Type B pancreatic cell (in vitro differentiated cells): ENCODE measurements at regions not wholly inside any gene's neighbourhood (a gene's known extent, or its start where the extent isn't known, plus 50 kb on each side); places are given as distances from the start of the nearest gene placed in this dataset.

ENCODE experiments used
- DNase-seq: peaks from one replicate; pipeline ENCODE4 v3.0.0; 2021; ENCODE audit warnings: mixed read lengths; ENCODE audit not compliant: unreplicated experiment; ENCODE audit errors: extremely low spot score
- H3K27ac Mint-ChIP-seq: 2 replicates; pipeline ENCODE4 v1.8.0; 2021; ENCODE audit warnings: mild to moderate bottlenecking, mixed read lengths
- H3K27me3 Mint-ChIP-seq: 2 replicates; pipeline ENCODE4 v1.8.0; 2021; ENCODE audit warnings: mixed read lengths
- H3K36me3 Mint-ChIP-seq: 2 replicates; pipeline ENCODE4 v1.8.0; 2021; ENCODE audit warnings: mixed read lengths
- H3K4me1 Mint-ChIP-seq: one replicate; pipeline ENCODE4 v1.8.0; 2021; ENCODE audit warnings: mixed read lengths; ENCODE audit not compliant: unreplicated experiment
- H3K4me3 Mint-ChIP-seq: 2 replicates; pipeline ENCODE4 v1.8.0; 2021; ENCODE audit warnings: mild to moderate bottlenecking, mixed read lengths
- H3K9me3 Mint-ChIP-seq: 2 replicates; pipeline ENCODE4 v1.8.0; 2021; ENCODE audit warnings: mixed read lengths
- CTCF ChIP-seq: fragments of 200-600 bp; sonication (generic); conservative IDR thresholded peaks from 2 replicates; pipeline ENCODE4 v1.5.0; 2021; ENCODE audit warnings: antibody characterized with exemption, mild to moderate bottlenecking

- no peak for DNase-seq
- Mint-ChIP-seq H3K4me3 (no peak overlapping the region), H3K27ac (no peak overlapping the region), H3K27me3 (no peaks in the 10 kb centered on the region), H3K4me1 (peaks cover 7% of the 10 kb centered on the region), H3K9me3 (no peaks in the 10 kb centered on the region), H3K36me3 (no peaks in the 10 kb centered on the region)
- TF ChIP-seq CTCF: no peak
These were observed 163.3 kb downstream of the KCNJ2 start for GRCh38 chr17:70332356-70333210.

- TF ChIP-seq CTCF: no peak
- Mint-ChIP-seq H3K27me3 (no peaks in the 10 kb centered on the region), H3K27ac (no peak overlapping the region), H3K4me1 (peaks cover 13% of the 10 kb centered on the region), H3K4me3 (no peak overlapping the region), H3K36me3 (no peaks in the 10 kb centered on the region), H3K9me3 (no peaks in the 10 kb centered on the region)
- DNase-seq: no peak
These were observed 167.1 kb downstream of the KCNJ2 start for GRCh38 chr17:70336411-70336810.

GRCh38 chr17:70338946-70339354 is 169.6 kb downstream of the KCNJ2 start:
- Mint-ChIP-seq H3K27me3 (no peaks in the 10 kb centered on the region), H3K27ac (no peak overlapping the region), H3K9me3 (no peaks in the 10 kb centered on the region), H3K4me1 (peaks cover 13% of the 10 kb centered on the region), H3K4me3 (no peak overlapping the region), H3K36me3 (no peaks in the 10 kb centered on the region)
- DNase-seq: no peak
- TF ChIP-seq CTCF: no peak

GRCh38 chr17:70343114-70343513 is 173.8 kb downstream of the KCNJ2 start:
- Mint-ChIP-seq H3K27ac (no peak overlapping the region), H3K27me3 (no peaks in the 10 kb centered on the region), H3K9me3 (no peaks in the 10 kb centered on the region), H3K36me3 (no peaks in the 10 kb centered on the region), H3K4me1 (peaks cover under 1% of the 10 kb centered on the region), H3K4me3 (no peak overlapping the region)
- no peak for TF ChIP-seq CTCF
- no peak for DNase-seq

- H3K4me3 Mint-ChIP-seq: peak overlapping the region; percentile 5
- no peaks in the 10 kb centered on the region for H3K4me1 Mint-ChIP-seq
- H3K27me3 Mint-ChIP-seq: no peaks in the 10 kb centered on the region
- TF ChIP-seq CTCF: no peak
- no peak for DNase-seq
- no peaks in the 10 kb centered on the region for H3K36me3 Mint-ChIP-seq
- no peaks in the 10 kb centered on the region for H3K9me3 Mint-ChIP-seq
- peak overlapping the region; percentile 53 for H3K27ac Mint-ChIP-seq
These were observed 175.2 kb downstream of the KCNJ2 start for GRCh38 chr17:70344386-70345060.
